ENCODE measurements at regions not wholly inside any gene's neighbourhood (a gene's known extent, or its start where the extent isn't known, plus 50 kb on each side); places are given as distances from the start of the nearest gene placed in this dataset.
"Not testable (repeated sequence)": the region's sequence is repeated elsewhere in the genome, so short reads cannot be mapped to it uniquely, and the experiment has no call there.

GRCh38 chr3:197459571-197459970 is 96.2 kb downstream of the BDH1 start:
- TF ChIP-seq ERF (CRISPR knock-in tag; IDR thresholded peaks at IDR 0.05); IRF9 (CRISPR knock-in tag; IDR thresholded peaks at IDR 0.05; ENCODE audit: borderline replicate concordance); STAT5B (CRISPR knock-in tag; IDR thresholded peaks at IDR 0.05); MAFG (CRISPR knock-in tag; IDR thresholded peaks at IDR 0.05); FOXK2 (IDR thresholded peaks at IDR 0.05); ZNF18 (CRISPR knock-in tag; IDR thresholded peaks at IDR 0.05; ENCODE audit: insufficient replicate concordance); ZSCAN29 (CRISPR knock-in tag; conservative IDR thresholded peaks at IDR 0.05); CTCF (CRISPR knock-in tag; IDR thresholded peaks at IDR 0.05); JUN (CRISPR knock-in tag; IDR thresholded peaks at IDR 0.05); TGIF2 (CRISPR knock-in tag; IDR thresholded peaks at IDR 0.05); MTA1 (CRISPR knock-in tag; IDR thresholded peaks at IDR 0.05; ENCODE audit: borderline replicate concordance); YY1 (IDR thresholded peaks at IDR 0.05; ENCODE audit: insufficient read depth, insufficient replicate concordance, low read depth, low read length); MYC (CRISPR knock-in tag; IDR thresholded peaks at IDR 0.05; ENCODE audit: borderline replicate concordance); ZNF280D (CRISPR knock-in tag; IDR thresholded peaks at IDR 0.05): not testable (repeated sequence)

Data from HepG2 (cell line).